Activated CD4-positive, alpha-beta memory T cell treated with anti-CD3 and anti-CD28 coated beads for 36 hours (primary cell): ENCODE measurements at regions not wholly inside any gene's neighbourhood (a gene's known extent, or its start where the extent isn't known, plus 50 kb on each side); places are given as distances from the start of the nearest gene placed in this dataset.
"Not testable (repeated sequence)": the region's sequence is repeated elsewhere in the genome, so short reads cannot be mapped to it uniquely, and the experiment has no call there.

Experiments used
- CTCF ChIA-PET: fragments of 350-600 bp; sonication (Branson Sonifier 250); formaldehyde crosslinking; loops from one replicate; lab custom pipeline; 2021; ENCODE audit warnings: antibody characterized with exemption, inconsistent platforms; lab: Charles Lee
- POLR2A ChIA-PET: fragments of 350-600 bp; sonication (Branson Sonifier 250); formaldehyde crosslinking; loops from one replicate; lab custom pipeline; 2021; ENCODE audit warnings: antibody characterized with exemption; lab: Charles Lee
- DNase-seq: peaks from one replicate; pipeline ENCODE4 v3.0.0-alpha.2; 2020
- H3K27ac Mint-ChIP-seq: one replicate; pipeline ENCODE4 v1.8.0; 2021; ENCODE audit warnings: mixed read lengths
- H3K27me3 Mint-ChIP-seq: one replicate; pipeline ENCODE4 v1.8.0; 2021; ENCODE audit warnings: mixed read lengths
- H3K36me3 Mint-ChIP-seq: one replicate; pipeline ENCODE4 v1.8.0; 2021; ENCODE audit warnings: mixed read lengths
- H3K4me1 Mint-ChIP-seq: one replicate; pipeline ENCODE4 v1.8.0; 2021; ENCODE audit warnings: low read depth, mixed read lengths
- H3K4me3 Mint-ChIP-seq: one replicate; pipeline ENCODE4 v1.8.0; 2021; ENCODE audit warnings: mild to moderate bottlenecking, mixed read lengths
- H3K9me3 Mint-ChIP-seq: one replicate; pipeline ENCODE4 v1.8.0; 2021; ENCODE audit warnings: mixed read lengths
- intact Hi-C: fragments of 100-400 bp; cut with micrococcal nuclease; formaldehyde crosslinking; loops from one replicate; pipeline ENCODE4 v1.15.1; 2023

GRCh38 chr2:18045230-18045629 lies 166.8 kb downstream of the KCNS3 start:
- no peak overlapping the region for H3K4me3 Mint-ChIP-seq
- H3K36me3 Mint-ChIP-seq: no peaks in the 10 kb centered on the region
- H3K4me1 Mint-ChIP-seq: no peaks in the 10 kb centered on the region
- ChIA-PET CTCF (no interaction called here), POLR2A (no interaction called here)
- DNase-seq: no peak
- intact Hi-C loops: no loop called here
- no peaks in the 10 kb centered on the region for H3K27me3 Mint-ChIP-seq
- no peak overlapping the region for H3K27ac Mint-ChIP-seq
- H3K9me3 Mint-ChIP-seq: no peaks in the 10 kb centered on the region

GRCh38 chr2:18017381-18017780 lies 138.9 kb downstream of the KCNS3 start:
- intact Hi-C loops, POLR2A ChIA-PET, H3K4me1 Mint-ChIP-seq: not testable (repeated sequence)

GRCh38 chr2:18009891-18010290 lies 131.4 kb downstream of the KCNS3 start:
- H3K9me3 Mint-ChIP-seq: peaks cover 10% of the 10 kb centered on the region
- no peaks in the 10 kb centered on the region for H3K36me3 Mint-ChIP-seq
- no peak overlapping the region for H3K27ac Mint-ChIP-seq
- DNase-seq: no peak
- H3K4me1 Mint-ChIP-seq: no peaks in the 10 kb centered on the region
- no peaks in the 10 kb centered on the region for H3K27me3 Mint-ChIP-seq
- intact Hi-C loops: no loop called here
- ChIA-PET POLR2A (no interaction called here), CTCF (no interaction called here)
- H3K4me3 Mint-ChIP-seq: no peak overlapping the region

More at GRCh38 chr2:18017381-18017780, 138.9 kb downstream of the KCNS3 start:
- H3K27ac Mint-ChIP-seq, H3K4me3 Mint-ChIP-seq, H3K27me3 Mint-ChIP-seq, CTCF ChIA-PET, H3K36me3 Mint-ChIP-seq, DNase-seq: not testable (repeated sequence)
- peaks cover 24% of the 10 kb centered on the region for H3K9me3 Mint-ChIP-seq

- Mint-ChIP-seq H3K4me1 (no peaks in the 10 kb centered on the region), H3K9me3 (peaks cover 14% of the 10 kb centered on the region), H3K27ac (no peak overlapping the region), H3K36me3 (no peaks in the 10 kb centered on the region), H3K27me3 (no peaks in the 10 kb centered on the region), H3K4me3 (no peak overlapping the region)
- CTCF ChIA-PET: no interaction called here
- POLR2A ChIA-PET: no interaction called here
- no peak for DNase-seq
- intact Hi-C loops: no loop called here
These were observed 126.9 kb downstream of the KCNS3 start for GRCh38 chr2:18005411-18005810.

GRCh38 chr2:18001671-18002070 lies 123.2 kb downstream of the KCNS3 start:
- POLR2A ChIA-PET: no interaction called here
- H3K27me3 Mint-ChIP-seq: peaks cover 1% of the 10 kb centered on the region
- intact Hi-C loops: no loop called here
- CTCF ChIA-PET: no interaction called here
- no peak overlapping the region for H3K27ac Mint-ChIP-seq
- H3K4me1 Mint-ChIP-seq: no peaks in the 10 kb centered on the region
- peaks cover 14% of the 10 kb centered on the region for H3K9me3 Mint-ChIP-seq
- no peaks in the 10 kb centered on the region for H3K36me3 Mint-ChIP-seq
- no peak for DNase-seq
- H3K4me3 Mint-ChIP-seq: no peak overlapping the region

GRCh38 chr2:17996978-17997377 lies 118.5 kb downstream of the KCNS3 start:
- H3K27ac Mint-ChIP-seq: no peak overlapping the region
- peaks cover 1% of the 10 kb centered on the region for H3K27me3 Mint-ChIP-seq
- CTCF ChIA-PET: no interaction called here
- H3K36me3 Mint-ChIP-seq: no peaks in the 10 kb centered on the region
- H3K4me1 Mint-ChIP-seq: no peaks in the 10 kb centered on the region
- peaks cover 14% of the 10 kb centered on the region for H3K9me3 Mint-ChIP-seq
- no peak overlapping the region for H3K4me3 Mint-ChIP-seq
- POLR2A ChIA-PET: no interaction called here
- no peak for DNase-seq
- intact Hi-C loops: no loop called here

GRCh38 chr2:17995593-17995992 lies 117.1 kb downstream of the KCNS3 start:
- H3K4me3 Mint-ChIP-seq: no peak overlapping the region
- peaks cover 12% of the 10 kb centered on the region for H3K9me3 Mint-ChIP-seq
- intact Hi-C loops: no loop called here
- H3K4me1 Mint-ChIP-seq: no peaks in the 10 kb centered on the region
- H3K27me3 Mint-ChIP-seq: peaks cover 1% of the 10 kb centered on the region
- DNase-seq: no peak
- H3K27ac Mint-ChIP-seq: no peak overlapping the region
- H3K36me3 Mint-ChIP-seq: no peaks in the 10 kb centered on the region
- ChIA-PET POLR2A (no interaction called here), CTCF (no interaction called here)
